Thyroid gland (tissue), 4 donors: ENCODE measurements at regions not wholly inside any gene's neighbourhood (a gene's known extent, or its start where the extent isn't known, plus 50 kb on each side); places are given as distances from the start of the nearest gene placed in this dataset.

ENCODE experiments used
- CTCF ChIP-seq, 6 experiments: fragments of 200-600 bp in 3 of 6; fragments of 450-650 bp in 3 of 6; sonication (generic) in 3 of 6; IDR thresholded peaks; one replicate each; pipeline ENCODE4 v1.5.1; 2016 to 2019; ENCODE audit warnings: antibody characterized with exemption in 6 of 6, mild to moderate bottlenecking in 2 of 6, inconsistent platforms in 1 of 6, moderate library complexity in 1 of 6
- POLR2A ChIP-seq, 2 donors: fragments of 450-650 bp; IDR thresholded peaks; one replicate each; pipeline ENCODE4 v1.6.1; 2017; ENCODE audit warnings: antibody characterized with exemption in 2 of 2, mild to moderate bottlenecking in 2 of 2, moderate library complexity in 1 of 2

- no peak for TF ChIP-seq CTCF (IDR thresholded peaks at IDR 0.05)
- no peak for TF ChIP-seq POLR2A (IDR thresholded peaks at IDR 0.05)
Observed at GRCh38 chr2:152815634-152816257, 97.3 kb downstream of the ARL6IP6 start.
